Occipital lobe (tissue), 1 donor: ENCODE measurements at regions not wholly inside any gene's neighbourhood (a gene's known extent, or its start where the extent isn't known, plus 50 kb on each side); places are given as distances from the start of the nearest gene placed in this dataset.
A peak's percentile ranks its signal among the peaks of the same experiment; 100 is the strongest.

Experiments
- DNase-seq: peaks from one replicate; lab custom pipeline; 2025; lab: John Stamatoyannopoulos, UW

- DNase-seq, result no peak
These were observed 586.8 kb upstream of the MIR17HG start for GRCh38 chr13:90760639-90761038.

- DNase-seq, result no peak
These were observed 583.9 kb upstream of the MIR17HG start for GRCh38 chr13:90763476-90764150.

- DNase-seq, result no peak
These were observed 581.0 kb upstream of the MIR17HG start for GRCh38 chr13:90766386-90766902.

DNA sequence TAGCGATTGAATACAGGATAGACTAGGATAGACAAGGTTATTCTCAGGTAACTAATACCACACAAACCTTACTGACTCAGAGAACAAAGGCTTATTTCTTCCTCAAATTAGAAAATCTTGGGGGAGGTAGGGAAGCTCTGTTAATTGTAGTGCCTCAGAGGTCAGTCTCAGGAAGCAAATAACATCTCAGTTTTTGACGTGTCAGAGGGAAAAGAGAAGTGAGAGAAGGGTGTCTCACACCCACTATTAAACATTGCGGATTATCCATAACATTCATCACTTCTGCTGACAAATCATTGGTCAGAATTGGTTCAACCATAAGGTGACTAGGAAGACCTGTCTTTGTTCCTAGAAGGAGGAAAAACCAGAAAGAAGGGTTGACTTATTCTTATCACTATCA, 579.4 kb upstream of the MIR17HG start:
- no peak for DNase-seq

DNA sequence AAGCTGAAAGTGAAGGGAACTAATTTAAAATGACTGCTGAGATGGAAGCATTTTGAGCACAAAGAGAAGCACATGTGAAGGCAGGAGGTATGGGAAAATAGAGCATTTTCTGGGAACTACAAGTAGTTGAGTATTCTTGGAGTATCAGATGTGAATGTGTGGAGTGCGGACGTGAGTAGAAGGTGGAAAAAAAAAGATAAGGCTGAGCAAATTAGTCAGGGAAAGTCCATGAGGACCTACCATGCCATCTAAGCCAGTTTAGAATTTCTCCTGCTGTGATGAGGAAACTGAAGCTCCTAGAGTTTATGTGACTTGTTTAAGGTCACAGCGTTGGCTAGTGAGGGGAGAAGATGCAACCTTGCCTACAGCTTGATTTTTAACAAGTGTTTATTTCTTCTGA, 578.1 kb upstream of the MIR17HG start:
- no peak for DNase-seq

- no peak for DNase-seq
These were observed 577.2 kb upstream of the MIR17HG start for GRCh38 chr13:90770334-90770733.

DNA sequence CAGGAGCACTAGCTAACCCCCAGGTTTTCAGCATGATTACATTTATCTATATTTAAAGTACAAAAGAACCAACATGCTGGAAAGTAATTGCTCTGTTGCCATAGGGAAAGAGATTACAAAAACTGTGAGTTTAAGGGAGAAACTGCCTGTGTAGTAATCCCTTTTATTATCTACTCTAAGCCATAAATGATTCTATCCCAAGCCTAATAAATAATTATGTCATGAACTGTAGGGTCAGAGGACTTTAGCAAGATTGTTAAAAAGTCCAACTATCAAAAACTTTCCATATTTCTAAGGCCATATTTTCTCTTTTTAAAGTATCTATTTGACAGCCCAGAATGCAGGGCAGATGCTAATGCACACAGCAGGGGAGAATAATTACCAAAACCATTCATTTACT, 573.8 kb upstream of the MIR17HG start:
- no peak for DNase-seq

DNA sequence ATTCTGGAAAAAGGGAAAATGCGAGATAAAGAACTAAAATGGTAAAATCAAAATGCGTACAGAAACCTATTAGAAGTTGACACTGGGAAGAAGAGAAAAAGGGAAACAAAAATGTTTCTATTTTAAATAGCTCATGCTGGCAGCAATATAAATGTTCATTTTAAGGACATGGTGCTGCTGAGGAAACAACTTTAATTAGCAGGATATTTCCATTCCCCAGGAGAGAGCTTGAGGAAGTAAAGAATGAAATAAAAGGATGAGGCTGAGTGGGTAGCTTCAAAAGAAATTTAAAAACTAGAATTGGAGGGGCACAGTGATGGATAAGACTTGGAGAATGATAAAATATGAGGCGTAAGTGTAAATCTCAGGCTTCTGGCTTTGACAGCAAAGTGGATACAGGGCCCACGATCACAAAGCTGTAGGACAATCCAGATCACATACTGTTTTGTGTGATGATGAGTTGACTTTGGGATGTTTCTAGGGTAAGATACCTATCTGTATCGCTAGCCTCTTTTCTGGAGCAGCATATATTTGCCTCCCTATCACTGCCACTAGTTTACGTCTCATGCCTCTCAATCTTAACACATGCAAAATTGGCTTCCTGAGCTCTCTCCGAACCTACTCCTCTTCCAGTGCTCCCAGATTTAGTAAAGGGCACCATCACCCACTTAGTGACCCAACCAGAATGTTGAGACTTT, 571.3 kb upstream of the MIR17HG start:
- DNase-seq, result no peak

DNA sequence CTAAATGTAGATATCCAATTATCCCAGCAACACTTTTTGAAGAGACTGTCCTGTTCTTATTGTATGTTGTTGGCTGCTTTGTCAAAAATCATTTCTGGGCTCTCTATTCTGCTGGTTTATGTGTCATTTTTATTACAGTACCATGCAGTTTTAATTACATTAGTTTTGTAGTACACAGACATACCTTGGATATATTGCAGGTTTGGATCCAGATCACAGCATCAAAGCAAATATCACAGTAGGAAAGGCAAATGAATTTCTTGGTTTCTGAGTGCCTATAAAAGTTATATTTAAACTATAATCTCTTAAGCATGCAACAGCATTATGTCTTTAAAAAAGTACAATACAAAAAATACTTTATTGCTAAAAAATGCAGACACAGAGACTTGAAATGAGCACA, 564.2 kb upstream of the MIR17HG start:
- DNase-seq, result no peak

GRCh38 chr13:90787007-90787406, 560.5 kb upstream of the MIR17HG start:
- no peak for DNase-seq

GRCh38 chr13:90792335-90792734, 555.2 kb upstream of the MIR17HG start:
- DNase-seq, result no peak

- no peak for DNase-seq
These were observed 554.1 kb upstream of the MIR17HG start for GRCh38 chr13:90793261-90793820.

- no peak for DNase-seq
These were observed 551.0 kb upstream of the MIR17HG start for GRCh38 chr13:90796474-90796873.

GRCh38 chr13:90797335-90797734, 550.2 kb upstream of the MIR17HG start:
- no peak for DNase-seq

- no peak for DNase-seq
These were observed 549.1 kb upstream of the MIR17HG start for GRCh38 chr13:90798381-90798780.

DNA sequence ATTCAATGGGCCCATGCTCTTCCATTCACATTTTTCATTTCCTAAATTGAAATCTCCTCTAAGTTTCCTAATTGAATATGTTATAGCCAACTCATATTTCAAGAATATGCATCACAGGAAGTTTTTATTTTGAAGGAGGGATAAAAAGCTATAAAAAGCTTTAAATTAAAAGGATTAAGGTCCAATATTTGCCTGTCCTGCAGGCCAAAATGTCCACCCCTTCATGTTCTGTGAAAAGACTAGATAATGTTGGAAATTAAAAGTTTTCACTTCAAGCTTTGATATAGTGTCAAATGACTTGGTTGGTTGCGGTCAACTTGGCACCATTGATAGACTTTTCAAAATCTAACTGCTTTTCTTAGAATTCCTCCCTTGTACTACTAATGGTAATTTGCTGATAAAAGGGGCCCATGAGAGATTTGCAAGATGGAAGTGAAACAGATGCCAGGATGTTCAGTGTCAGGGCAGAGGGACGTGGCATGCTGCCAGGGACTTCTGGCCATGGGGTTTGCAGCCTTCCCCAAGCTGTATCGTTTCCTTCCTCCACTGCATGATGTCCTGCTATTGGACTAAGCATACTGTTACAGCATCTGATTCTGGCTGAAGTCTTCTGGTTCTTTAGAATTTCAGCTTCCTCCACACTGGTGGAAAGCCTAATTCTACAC, 547.3 kb upstream of the MIR17HG start:
- DNase-seq, result peak; percentile 1

DNA sequence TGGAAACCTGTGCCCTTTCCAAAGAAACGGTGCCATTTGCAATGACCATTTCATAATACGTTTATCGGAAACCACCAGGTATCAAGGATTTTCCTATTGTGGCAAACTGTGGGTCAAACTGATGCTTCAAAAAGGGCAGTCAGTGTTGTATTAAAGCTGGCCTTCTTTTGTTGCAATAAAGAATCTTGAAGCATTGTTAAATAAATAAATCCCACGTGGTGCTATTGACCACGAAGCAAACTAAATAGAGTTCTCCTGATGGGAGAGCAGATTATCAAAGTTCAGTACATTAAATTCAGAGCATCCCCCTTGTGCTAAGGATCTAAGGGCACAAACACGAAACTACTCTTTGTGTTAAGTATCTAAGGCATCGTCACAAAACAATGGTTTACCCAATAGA, 545.9 kb upstream of the MIR17HG start:
- no peak for DNase-seq

DNA sequence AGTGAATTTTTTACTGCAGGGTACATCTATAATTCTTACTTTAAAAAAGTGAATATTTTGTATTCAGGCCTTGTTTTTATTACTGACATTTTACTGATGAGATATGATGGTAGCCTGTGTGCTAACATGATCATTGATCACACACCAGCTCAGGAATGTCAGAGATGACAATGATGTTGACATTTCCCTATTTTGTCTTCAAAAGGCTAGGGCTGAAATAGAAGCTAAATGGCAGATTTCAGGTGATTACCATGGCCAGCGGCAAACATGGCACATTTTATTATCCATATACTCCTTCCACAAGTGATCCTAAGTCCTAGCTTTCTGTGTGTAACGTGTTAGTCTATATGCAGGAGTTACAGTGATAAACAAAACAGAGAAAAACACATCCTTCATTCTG, 544.3 kb upstream of the MIR17HG start:
- no peak for DNase-seq

DNA sequence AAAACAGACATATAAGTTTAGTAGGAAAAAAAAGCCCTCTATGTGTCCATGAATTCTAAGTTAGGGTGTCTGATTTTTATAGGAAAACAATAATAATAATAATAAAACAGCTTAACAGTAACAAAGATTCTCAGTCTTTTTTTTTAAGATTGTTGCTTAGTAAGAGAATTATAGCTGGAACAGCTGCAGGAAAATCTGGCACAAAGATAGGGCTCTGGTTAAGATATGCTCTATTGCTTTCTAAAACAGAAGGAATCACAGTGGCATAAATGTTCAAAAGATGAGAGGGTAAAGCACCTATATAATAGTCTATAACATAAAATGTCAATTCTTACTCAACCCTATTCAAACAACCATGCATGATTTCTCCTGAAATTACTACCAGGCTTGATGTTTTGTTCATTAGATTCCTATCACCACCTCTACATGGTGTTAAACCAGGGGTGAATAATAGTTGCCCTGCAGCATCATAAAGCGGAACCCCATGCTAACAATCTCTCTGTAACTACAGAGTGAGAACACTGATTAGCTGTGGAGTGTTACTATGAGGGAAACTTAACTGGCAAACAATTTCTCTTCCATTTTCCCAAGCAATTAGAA, 541.4 kb upstream of the MIR17HG start:
- no peak for DNase-seq

- DNase-seq, result no peak
These were observed 540.6 kb upstream of the MIR17HG start for GRCh38 chr13:90806892-90807291.

GRCh38 chr13:90808838-90809237, 538.6 kb upstream of the MIR17HG start:
- DNase-seq, result no peak

- DNase-seq, result no peak
These were observed 523.5 kb upstream of the MIR17HG start for GRCh38 chr13:90824032-90824431.
